ENCODE measurements at regions not wholly inside any gene's neighbourhood (a gene's known extent, or its start where the extent isn't known, plus 50 kb on each side); places are given as distances from the start of the nearest gene placed in this dataset.

DNA sequence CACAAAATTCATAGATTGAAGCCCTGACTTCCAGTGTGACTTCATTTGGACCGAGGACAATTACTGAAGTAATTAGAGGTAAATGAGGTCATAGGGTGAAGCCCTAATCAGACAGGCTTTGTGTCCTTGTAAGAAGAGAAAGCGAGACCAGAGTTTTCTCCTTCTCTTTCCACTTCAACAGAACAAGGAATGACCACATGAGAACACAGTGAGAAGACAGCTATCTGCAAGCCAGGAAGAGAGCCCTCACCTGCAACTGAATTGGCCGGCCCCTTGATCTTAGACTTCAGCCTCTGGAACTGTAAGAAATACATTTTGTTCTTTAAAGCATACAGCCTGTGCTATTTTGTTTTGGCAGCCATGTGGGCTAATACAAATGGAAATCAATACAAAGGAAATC, 67.1 kb upstream of the PRKG2 start:
- Histone ChIP-seq H3K4me1 (no peaks in the 10 kb centered on the region), H3K27ac (no peak overlapping the region), H3K4me3 (no peak overlapping the region), H3K9me3 (no peaks in the 10 kb centered on the region), H3K36me3 (no peaks in the 10 kb centered on the region), H3K27me3 (no peaks in the 10 kb centered on the region)
- TF ChIP-seq, protein P1, sequence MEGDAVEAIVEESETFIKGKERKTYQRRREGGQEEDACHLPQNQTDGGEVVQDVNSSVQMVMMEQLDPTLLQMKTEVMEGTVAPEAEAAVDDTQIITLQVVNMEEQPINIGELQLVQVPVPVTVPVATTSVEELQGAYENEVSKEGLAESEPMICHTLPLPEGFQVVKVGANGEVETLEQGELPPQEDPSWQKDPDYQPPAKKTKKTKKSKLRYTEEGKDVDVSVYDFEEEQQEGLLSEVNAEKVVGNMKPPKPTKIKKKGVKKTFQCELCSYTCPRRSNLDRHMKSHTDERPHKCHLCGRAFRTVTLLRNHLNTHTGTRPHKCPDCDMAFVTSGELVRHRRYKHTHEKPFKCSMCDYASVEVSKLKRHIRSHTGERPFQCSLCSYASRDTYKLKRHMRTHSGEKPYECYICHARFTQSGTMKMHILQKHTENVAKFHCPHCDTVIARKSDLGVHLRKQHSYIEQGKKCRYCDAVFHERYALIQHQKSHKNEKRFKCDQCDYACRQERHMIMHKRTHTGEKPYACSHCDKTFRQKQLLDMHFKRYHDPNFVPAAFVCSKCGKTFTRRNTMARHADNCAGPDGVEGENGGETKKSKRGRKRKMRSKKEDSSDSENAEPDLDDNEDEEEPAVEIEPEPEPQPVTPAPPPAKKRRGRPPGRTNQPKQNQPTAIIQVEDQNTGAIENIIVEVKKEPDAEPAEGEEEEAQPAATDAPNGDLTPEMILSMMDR (IDR thresholded peaks at IDR 0.05), result no peak
- DNase-seq (ENCODE audit: low spot score), result no peak

DNA sequence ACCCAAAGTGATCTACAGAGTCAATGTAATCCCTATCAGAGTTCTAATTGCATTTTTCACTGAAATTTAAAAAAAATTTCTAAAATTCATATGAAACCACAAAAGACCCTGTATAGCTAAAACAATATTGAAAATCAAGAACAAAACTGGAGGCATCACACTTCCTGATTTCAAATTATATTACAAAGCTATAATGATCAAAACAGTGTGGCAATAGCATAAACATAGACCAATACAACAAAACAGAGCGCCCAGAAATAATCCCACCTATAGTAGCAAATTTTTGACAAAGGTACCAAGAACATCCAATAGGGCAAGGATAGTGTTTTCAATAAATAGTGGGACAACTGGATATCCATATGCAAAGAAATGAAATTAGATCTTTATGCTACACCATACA, 59.4 kb upstream of the PRKG2 start:
- H3K9me3 ChIP-seq, result peaks cover 0 to 10% of the 10 kb centered on the region in 2 donors
- no peaks in the 10 kb centered on the region for H3K4me1 ChIP-seq
- H3K27me3 ChIP-seq, result no peaks in the 10 kb centered on the region
- H3K36me3 ChIP-seq, result no peaks in the 10 kb centered on the region
- H3K27ac ChIP-seq, result no peak overlapping the region
- no peak for DNase-seq (ENCODE audit: low spot score)
- TF ChIP-seq, protein P1 (IDR thresholded peaks at IDR 0.05), result no peak
- no peak overlapping the region for H3K4me3 ChIP-seq

DNA sequence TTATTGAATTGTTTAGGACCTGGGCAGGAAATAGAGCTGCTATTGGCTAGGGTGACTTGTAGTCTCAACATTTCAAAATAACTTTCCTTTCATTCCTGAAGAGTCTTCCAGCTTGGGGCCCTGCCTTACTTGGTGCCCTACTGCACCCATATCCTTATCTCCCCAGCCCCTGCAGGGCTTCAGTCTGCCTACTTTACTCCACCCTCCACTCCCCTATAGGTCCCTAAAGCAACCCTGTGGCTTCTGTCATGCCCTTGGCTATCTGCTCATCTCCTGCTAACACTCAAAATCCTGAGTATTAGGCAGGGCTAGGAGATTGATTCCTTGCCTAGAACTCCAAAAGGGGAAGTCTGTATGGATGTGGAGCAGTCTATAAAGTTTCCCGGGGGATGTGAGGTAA, 57.6 kb upstream of the PRKG2 start:
- TF ChIP-seq, protein P1 (IDR thresholded peaks at IDR 0.05), result no peak
- Histone ChIP-seq H3K4me1 (no peaks in the 10 kb centered on the region), H3K27ac (no peak overlapping the region), H3K4me3 (no peak overlapping the region), H3K27me3 (no peaks in the 10 kb centered on the region), H3K9me3 (peaks cover 0 to 10% of the 10 kb centered on the region in 2 donors), H3K36me3 (no peaks in the 10 kb centered on the region)
- DNase-seq (ENCODE audit: low spot score), result no peak
